Frontal cortex (tissue), 3 donors: ENCODE measurements at regions not wholly inside any gene's neighbourhood (a gene's known extent, or its start where the extent isn't known, plus 50 kb on each side); places are given as distances from the start of the nearest gene placed in this dataset.

Source experiments
- DNase-seq, 2 donors: peaks; one replicate each; pipeline ENCODE4 v3.0.0; 2012; ENCODE audit warnings: low spot score in 2 of 2
- FAIRE-seq: peaks from 2 replicates; lab custom pipeline; 2012; peaks lifted over from hg19 to GRCh38; lab: Jason Lieb, UNC
- donor health status: control.
- donor health status: control.
- donor health status: control.

DNA sequence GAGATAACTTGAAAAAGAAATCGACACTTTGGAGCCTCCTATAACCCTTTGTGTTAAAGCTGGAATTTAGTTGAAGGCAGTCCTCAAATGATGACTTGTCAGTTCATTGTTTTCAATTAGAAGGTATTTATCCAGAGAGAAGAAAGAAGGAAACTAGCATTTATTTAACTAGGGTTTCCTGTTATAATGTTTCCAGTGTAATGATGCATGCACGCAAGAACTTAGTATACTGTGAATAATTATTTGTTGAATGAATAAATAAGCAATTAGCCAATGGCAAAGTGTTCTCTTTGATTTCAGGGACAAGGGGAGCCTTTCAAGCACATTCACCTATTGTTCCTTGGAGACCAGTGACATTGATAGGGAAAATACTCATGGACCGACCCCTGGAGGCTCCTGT is 307.4 kb downstream of the KLF5 start:
- DNase-seq (no peak), FAIRE-seq (no peak)

DNA sequence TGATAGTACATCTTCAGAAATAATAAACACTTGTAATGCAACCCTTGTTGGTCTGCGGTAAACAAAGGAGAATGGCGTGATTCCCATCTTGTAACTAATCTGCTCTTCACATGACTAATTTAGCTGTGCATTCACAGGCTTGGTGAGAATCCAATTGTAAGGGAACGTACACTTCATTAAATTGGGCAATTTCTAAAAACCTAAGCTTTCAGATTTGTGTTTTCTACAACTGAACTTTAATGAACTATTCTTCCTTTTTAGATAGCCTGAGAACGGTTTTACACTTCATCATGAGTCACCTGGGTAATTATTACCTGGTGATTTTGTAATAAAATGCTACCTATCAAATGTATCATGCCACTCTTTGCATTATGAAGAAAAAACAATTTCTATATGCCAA is 306.9 kb downstream of the KLF5 start:
- DNase-seq (no peak), FAIRE-seq (no peak)

DNA sequence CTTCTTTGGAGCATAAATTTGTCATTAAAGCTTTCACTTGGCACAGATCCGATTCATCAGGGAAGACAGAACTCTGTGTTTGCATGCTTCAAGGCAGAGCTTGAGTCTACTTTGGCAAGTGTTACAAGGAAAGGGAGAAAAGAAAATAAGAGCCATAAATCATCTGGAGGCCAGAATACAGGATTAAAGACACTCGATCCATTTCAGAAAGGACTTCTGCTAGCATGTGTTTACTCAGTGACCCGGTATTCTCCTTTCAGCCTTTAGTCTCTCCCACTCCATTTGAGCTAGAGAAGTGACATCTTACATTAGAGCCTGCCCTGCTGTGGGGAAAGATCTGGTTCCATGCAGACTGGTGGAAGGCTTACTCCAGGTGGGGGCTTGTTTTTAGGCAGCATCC is 306.4 kb downstream of the KLF5 start:
- FAIRE-seq, result no peak
- DNase-seq, result no peak

DNA sequence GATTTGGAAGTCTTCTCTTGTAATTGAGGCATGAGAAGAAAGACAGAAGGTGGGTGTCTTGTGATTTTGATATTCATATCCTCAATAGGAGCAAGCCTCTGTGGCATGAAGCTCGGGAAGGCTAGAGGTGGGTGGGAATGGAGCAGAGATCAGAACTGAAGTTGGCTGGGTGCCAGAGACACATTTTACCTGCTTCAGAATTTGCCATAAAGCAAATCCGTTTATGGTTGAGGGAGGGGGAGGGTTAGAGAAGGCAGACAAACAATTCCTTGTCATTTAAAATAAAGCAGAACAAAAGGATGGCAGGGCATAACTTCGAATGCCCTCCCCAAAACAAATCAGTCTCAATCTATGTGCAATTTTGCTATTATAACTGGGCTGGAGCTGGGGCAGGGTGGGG is 305.9 kb downstream of the KLF5 start:
- FAIRE-seq (no peak), DNase-seq (no peak)

DNA sequence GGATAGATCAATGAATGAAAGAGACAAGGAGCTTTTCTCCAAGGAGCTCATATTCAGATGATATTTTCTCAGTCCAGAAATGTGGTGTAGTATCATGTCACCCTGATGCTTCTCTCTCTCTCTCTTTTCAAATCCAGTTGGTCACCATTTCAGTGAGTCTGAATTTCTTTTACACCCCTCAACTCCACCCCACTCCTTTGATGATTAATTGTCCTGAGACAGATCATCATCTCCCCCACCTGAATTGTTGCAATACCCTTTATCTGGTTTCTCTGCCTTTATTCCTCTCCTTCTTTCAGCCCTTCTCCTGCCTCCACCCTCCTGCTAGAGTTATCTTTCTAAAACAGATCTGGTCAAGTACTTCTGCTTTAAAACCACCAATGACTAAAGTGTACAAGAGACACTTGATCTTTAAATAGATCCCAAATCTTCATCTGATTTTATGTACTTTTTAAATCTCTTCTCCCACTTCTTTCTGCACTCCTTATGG is 299.8 kb downstream of the KLF5 start:
- FAIRE-seq, result no peak
- no peak for DNase-seq

DNA sequence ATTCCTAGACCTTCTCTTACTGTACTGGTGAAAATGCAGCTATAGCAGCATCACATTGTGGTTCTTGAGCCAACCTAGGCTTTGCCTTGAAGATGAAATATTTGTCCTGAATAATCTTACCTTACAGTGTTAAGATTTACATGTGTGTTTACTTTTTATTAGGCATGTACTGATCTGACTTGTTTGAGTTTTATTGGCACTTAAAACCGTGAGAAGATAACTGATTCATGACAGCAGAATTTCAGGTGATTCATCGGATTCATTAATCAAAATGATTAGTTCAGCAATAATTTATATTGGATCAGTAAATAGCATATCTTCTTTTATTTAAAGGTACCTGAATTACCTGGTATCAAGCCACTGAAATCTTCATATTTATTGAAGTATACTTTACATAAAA is 296.3 kb downstream of the KLF5 start:
- no peak for DNase-seq
- FAIRE-seq, result no peak

DNA sequence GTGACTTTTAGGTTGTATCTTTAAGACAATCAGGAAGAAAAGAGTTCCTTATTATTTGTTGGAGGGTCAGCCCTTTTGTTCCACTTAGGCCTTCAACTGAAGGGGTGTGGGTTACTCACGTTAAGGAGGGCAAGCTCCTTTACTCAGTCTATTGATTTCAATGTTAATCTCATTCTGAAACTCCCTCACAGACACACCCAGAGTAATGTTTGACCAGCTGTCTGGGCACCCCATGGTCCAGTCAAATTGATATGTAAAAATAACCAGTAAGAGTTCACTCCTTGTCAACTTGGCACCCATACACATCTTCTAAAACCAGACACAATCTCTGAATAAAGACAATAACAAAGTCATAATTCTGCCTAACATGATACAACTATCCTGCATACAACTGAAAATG is 292.9 kb downstream of the KLF5 start:
- no peak for FAIRE-seq
- DNase-seq, result no peak

DNA sequence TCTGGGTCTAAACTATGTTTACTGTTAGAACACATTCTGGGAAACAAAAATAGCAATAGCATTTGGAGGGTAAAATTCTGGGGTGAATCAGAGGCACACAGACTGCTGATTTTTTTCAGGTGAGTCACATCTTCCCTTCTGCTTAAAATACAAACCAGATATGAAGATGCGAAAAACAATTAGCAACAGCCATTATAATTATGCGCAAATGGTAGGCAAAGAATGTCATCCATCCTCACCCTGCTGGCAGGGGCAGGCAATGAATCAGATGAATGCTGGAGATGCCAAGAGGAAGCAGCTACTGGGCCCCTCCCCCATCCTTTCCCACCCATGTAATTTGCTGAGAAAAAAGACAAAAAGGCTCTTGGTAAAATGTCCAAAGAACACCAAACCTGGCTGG is 282.9 kb downstream of the KLF5 start:
- no peak for DNase-seq
- FAIRE-seq, result no peak

DNA sequence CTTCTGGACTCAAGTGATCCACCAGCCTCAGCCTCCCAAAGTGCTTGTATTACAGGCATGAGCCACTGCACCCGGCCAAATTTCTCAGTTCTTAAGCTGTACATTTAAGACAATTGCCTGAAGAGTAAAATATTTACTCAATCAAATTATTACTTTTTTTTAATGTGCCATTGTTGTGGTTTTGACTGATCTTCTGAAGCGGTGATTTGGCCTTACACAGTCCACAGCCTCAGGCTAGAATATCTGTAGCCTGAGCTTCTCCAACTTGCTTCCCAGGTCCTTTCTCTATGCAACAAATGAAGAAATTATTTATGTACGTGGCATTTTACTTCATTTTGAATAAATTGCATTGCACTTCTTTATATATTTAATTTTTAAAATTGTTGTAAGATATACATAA is 281.3 kb downstream of the KLF5 start:
- no peak for FAIRE-seq
- no peak for DNase-seq

DNA sequence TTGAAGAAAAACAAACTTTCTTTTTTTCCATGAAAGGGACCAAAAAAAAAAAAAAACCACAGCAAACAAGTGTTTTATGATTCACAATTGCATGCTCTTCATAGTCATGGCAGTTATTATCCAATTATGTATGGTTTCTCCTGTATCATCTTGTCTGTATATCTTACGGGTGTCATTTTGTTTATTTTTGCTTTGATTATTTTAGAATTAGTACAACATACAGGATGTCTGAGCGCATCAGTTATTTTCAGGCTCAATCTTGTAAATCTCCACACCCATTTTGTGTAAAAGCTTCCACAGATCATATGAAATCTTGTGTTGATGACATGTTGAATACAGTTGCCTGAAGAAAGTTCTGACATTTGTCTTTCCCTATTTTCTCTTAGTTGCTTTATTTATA is 280.3 kb downstream of the KLF5 start:
- no peak for DNase-seq

DNA sequence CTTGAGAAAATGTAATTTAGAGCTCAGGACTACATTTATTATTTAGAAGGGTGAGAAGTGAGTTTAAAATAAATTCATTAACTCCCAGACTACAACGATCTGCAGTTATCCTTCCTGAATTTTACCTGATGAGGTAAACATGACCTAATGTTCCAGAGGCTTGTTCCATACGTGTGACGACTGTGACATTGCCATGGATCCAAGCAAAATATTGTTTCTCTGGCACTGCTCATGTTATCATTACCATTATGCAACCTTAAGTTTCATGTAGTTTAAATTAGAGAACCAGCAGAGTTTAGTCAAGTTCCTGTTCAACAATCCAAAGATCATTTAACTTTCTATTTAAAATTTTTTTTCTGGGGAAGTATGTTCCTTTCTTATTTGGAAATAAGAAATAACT is 279.6 kb downstream of the KLF5 start:
- no peak for FAIRE-seq
- DNase-seq, result no peak

More for the DNA sequence above, 280.3 kb downstream of the KLF5 start:
- FAIRE-seq, result no peak

DNA sequence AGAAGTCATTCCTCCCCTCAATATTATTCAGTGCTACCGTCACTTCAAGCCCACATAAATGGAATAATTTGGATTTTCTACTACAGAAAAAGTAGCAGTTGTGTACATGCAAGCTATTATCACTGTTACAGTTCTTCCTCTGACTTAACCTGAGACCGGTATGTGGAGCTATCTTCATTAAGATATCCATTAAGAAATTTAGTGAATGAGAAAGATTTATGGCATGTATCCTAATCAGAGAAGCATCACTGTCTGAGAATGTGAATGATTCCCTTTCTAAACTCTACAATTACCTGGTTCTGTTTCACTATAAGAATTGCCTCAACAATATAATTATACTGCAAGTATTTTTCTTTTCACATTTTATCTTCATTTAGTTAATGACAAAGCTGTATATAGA is 278.7 kb downstream of the KLF5 start:
- FAIRE-seq (no peak), DNase-seq (no peak)

DNA sequence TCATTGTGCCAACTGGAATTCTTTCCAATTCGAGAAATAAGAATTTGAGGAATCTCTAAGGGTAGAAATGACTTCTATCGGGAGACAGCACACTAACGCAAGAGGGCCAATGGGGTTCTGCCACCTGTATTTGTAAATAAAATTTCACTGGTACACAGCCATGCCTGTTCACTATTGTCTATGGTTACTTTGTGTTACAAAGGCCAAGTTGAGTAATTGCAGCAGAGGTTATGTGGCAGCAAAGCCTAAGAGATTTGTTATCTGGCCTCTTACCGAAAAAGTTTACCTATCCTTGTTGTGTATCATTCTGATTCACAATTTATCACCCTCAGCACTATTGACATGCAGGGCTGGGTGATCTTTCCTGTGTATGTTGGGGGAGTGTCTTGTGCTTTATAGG is 278.0 kb downstream of the KLF5 start:
- no peak for FAIRE-seq

DNA sequence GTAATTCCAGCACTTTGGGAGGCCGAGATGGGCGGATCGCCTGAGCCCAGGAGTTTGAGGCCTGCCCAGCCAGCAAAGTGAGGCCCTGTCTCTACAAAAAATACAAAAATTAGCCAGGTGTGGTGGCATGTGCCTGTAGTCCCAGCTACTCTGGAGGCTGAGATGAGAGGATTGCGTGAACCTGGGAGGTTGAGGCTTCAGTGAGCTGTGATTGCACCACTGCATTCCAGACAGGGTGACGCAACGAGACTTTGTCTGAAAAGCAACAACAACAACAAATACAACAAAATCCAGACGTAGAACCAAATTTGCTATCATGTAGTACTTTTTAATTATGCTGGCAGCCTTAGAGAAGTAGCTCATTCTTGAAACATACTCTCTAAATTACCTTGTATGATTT is 277.1 kb downstream of the KLF5 start:
- FAIRE-seq (no peak), DNase-seq (no peak)

More for the DNA sequence above, 278.0 kb downstream of the KLF5 start:
- no peak for DNase-seq

DNA sequence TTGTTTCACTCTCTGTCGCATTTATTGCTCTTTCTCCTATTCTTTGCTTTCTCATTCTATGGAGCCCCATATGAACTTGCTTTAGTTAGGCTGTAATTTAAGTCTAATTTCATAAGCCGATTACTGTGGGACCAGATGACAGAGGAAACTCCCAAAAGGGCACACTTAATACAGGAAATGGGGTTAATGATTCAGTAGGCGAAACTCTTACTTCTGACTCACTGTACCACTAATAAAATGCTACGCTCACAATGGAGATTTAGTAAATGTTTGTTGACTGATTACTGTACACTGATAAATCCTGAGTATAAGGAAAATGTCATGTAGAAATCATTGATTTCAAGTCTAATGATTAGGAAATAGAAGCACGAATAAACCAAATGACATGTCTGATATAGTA is 276.4 kb downstream of the KLF5 start:
- no peak for DNase-seq
- no peak for FAIRE-seq

DNA sequence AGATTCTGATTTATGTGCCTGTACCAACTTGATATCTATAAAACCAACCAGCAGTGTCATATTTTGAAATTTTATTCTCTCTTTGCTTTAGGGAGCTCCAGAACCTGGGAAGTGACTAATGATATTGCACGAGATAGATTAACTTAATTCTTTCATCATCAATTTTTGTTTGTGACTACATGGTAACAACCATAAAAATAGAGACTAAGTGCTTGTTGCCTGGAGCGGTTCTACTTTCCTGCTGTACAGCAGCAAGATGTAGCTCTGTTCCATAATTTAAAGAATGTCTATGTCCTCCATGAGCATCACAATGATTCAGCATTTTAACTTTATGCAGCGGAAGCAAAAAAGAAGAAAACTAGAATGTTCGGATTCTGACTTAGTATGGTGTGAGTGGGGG is 275.6 kb downstream of the KLF5 start:
- DNase-seq (no peak), FAIRE-seq (no peak)

DNA sequence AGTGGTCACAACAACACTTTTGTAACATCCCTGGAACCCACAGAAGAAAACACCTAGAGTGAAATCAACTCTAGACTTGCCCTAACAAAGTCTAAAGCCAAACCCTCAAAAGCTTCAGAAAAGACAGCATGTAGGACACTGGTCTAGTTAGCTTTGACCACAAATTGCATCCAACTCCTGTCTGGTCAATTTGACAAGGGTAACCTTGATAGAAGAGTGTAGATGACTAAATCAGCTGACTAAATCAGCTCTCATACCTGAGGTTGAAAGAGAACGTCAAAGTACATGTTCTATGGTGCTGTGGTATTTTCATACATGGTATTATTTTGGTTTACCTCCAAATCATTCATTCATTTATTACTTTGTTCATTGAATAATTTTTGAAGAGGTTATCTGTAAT is 272.8 kb downstream of the KLF5 start:
- DNase-seq (no peak), FAIRE-seq (no peak)

DNA sequence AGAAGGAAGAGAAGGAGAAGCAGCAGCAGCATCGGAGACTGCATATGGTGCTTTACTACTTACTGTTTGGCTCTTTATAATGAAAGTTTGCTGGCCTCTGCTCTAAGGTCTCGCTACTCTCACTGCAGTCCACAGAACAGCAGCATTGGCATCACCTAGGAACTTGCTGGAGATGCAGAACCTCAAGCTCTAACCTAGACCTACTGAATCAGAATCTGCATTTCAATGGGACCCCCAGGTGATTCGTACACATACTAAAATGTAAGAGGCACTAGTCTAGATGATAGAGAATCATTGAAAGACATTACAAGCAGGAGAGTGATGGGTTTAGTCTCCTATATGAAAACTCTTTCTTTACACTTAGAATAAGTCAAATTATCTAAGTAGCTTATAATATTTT is 270.6 kb downstream of the KLF5 start:
- DNase-seq, result no peak
- FAIRE-seq, result no peak

DNA sequence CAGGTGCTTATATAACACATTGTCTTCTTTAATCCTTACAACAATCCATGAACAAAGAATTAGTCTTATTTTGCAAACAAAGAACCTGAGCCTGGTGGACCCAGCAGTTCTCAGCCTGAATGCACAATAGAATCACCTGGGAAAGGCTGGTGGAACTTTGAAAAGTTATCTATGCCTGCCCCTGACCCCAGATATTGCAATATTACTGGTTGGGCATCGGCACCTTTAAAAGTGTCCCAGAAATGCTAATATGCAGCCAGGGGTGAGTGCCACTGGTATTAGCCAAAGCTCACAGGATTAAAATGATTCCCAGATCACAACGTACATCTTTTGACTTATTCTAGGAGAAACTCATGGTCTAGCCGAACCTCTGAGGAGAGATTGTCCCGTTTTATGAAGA is 268.8 kb downstream of the KLF5 start:
- FAIRE-seq (no peak), DNase-seq (no peak)

DNA sequence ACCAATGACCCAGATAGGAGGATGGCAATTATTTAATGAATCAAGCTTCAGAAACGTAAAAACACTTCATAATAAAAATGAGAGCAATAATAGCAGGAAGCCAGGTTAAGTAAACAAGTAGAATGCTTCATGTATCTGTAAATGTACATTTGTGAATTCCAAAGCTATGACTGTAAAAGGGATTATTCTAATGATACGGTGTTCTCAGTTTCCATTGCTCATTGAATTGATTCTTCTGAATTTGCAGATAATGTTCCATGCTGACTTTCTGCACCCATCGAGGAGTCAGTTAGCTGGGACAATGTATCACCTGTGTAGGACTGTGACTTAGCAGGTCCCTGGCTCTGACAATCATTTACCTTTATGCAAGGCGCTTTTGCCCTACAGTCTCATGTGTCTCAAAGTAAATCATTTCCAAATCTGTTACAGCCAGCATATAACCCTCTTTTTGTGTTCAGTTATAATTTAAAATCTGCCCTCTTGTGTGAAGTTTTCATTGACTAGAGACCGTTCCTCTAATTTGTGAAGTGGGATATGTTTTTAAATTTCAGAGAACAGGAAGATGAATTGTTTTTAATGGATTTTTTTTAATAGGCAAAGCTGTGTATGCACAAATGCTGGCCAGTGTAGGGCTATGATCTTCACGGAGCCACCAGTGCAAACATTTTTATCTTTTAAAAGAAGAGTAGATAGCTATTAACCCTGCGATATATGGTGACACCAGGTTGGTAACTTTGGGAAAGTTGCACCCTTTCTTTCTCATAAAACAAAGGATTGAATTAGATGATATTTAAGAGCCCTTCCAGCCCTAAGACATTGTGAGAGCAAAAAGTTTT is 267.1 kb downstream of the KLF5 start:
- FAIRE-seq, result no peak
- DNase-seq, result no peak

DNA sequence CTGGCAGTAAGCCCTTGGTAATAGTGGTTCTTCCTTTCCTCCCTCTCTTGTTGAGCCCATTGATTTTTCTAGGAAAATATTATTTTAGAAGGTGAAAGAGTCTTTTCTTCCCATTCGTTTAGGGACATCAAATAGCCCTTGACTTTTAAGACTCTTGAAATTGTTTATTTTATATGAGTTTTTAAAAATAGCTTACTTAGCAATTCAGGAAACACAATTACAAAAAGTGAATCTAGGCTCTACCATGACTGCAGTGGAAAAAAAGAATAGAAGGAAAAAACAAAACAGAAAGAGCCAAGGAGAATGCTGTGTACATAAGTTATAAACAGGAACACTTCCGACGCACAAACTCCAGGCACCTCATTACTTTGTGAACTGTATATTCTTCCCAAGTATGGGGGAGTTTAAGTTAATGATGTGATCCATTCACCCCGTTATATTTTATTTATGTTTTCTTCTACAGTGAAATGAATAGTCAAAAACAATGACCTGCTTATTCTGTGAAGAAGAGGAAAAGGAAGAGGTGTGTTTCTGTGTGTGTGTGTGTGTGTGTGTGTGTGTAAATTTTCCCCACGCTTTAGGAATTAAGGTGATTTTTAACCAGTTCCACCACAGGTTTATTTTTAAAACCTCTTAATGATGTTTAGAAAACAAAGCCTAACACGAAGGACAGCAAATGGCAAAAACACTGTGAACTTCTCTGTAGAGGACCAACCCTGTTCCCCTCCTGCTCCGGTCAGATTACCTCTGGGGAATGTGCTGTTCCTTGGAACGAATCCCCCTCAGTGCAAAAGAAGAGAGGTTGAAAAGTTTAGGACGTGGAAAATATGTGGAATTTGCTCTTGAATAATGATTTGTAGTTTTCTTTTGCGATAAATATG is 266.3 kb downstream of the KLF5 start:
- no peak for FAIRE-seq
- DNase-seq, result no peak
